Dedifferentiated amniotic fluid mesenchymal stem cell (primary cell): ENCODE measurements at regions not wholly inside any gene's neighbourhood (a gene's known extent, or its start where the extent isn't known, plus 50 kb on each side); places are given as distances from the start of the nearest gene placed in this dataset.
"Not testable (repeated sequence)": the region's sequence is repeated elsewhere in the genome, so short reads cannot be mapped to it uniquely, and the experiment has no call there.

ENCODE experiments used
- DNase-seq: peaks from one replicate; pipeline ENCODE4 v3.0.0-alpha.2; 2016; ENCODE audit errors: extremely low spot score

GRCh38 chr2:40937284-40937683 is 485.4 kb upstream of the SLC8A1 start:
- no peak for DNase-seq

GRCh38 chr2:40953341-40953740 is 501.5 kb upstream of the SLC8A1 start:
- no peak for DNase-seq

- DNase-seq: no peak
Observed at GRCh38 chr2:40955042-40955441, 503.2 kb upstream of the SLC8A1 start.

DNA sequence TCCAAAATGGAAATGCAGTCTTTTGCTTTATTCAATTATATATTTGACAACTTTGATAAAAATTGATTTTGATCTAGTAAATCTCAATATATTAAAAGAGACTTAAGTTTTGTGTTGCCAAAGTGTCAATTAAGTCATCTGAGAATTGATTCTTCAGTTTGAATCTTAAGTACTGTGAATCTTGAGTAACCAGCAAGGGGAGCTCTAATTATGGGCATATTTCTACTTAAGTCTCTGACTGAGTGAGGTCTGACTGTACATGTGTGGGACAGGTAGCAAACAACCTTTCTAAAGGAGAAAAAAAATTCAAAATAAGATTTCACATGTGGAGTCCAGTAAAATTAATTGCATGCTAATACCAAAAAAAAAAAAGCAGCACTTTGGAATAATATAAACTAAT is 503.7 kb upstream of the SLC8A1 start:
- no peak for DNase-seq

DNA sequence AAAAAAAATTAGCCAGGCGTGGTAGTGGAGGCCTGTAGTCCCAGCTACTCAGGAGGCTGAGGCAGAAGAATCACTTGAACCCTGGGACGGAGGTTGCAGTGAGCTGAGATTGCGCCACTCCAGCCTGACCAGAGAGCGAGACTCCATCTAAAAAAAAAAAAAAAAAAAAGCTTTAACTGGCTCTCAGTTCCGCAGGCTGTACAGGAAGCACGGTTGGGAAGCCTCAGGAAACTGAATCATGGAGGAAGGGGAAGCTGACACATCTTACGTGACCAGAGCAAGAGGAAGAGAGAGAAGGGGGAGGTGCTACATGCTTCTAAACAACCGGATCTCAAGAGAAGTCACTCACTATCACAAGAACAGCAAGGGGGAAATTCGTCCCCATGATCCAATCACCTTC is 505.6 kb upstream of the SLC8A1 start:
- no peak for DNase-seq

GRCh38 chr2:40962026-40962425 is 510.1 kb upstream of the SLC8A1 start:
- DNase-seq: no peak

DNA sequence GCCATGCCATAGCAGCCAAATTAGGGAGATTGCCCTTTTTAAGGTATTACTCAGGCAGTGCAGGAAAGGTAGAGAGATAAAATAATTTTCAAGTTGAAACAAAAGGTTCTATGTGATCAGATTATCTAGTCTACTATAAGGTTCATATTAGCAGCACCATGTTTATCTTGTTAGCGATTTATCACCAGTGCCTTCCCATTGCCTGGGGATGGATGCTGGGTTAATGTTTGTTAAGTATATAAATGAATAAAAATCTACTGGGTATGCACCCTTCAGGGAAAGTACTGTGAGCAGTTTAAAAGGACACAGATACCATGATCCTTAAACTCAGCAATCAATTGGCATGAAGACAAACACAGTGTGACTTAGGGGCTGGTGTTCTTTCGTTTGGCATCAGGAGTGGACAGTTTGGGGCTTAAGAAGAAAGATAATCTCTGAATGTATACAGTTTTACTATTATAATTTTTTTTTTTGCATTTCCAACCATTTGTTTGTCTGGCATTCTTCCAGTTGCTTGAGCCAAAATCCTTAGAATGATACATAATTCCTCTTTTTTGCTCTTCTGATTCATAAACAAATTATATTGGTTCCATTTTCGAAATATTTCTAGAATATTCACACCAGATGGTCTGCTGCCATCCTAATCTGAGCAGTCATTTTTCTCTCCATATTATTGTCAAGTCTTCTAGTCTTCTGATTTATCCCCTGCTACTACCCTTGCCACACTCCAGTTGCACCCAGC is 512.8 kb upstream of the SLC8A1 start:
- DNase-seq: no peak

GRCh38 chr2:40967451-40967850 is 515.6 kb upstream of the SLC8A1 start:
- DNase-seq: no peak

GRCh38 chr2:40975151-40975550 is 523.3 kb upstream of the SLC8A1 start:
- DNase-seq: no peak

- DNase-seq: no peak
Observed at GRCh38 chr2:40997362-40997761, 545.5 kb upstream of the SLC8A1 start.

GRCh38 chr2:41000374-41000773 is 548.5 kb upstream of the SLC8A1 start:
- no peak for DNase-seq

GRCh38 chr2:41000906-41001305 is 549.0 kb upstream of the SLC8A1 start:
- DNase-seq: no peak

- DNase-seq: no peak
Observed at GRCh38 chr2:41004700-41005099, 552.8 kb upstream of the SLC8A1 start.

- DNase-seq: no peak
Observed at GRCh38 chr2:41020358-41020757, 568.5 kb upstream of the SLC8A1 start.

DNA sequence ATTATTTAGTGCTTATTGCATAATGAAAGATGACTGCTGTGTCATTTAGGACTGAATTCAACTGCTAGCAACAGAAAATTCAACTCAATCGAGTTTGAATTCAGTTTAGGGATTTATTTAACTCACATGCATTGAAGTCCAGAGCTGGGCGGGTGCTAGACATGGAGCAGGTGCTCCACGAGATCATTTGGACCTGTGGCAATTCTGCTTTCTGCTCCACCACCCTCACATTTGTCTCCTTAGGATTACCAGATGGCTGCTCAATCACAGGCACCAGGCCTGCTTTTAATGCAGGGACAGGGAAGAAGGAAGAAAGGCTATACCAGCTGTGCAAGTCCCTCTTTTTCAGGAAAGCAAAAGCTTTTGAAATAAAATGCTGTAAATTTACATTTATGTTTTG is 572.9 kb upstream of the SLC8A1 start:
- no peak for DNase-seq

DNA sequence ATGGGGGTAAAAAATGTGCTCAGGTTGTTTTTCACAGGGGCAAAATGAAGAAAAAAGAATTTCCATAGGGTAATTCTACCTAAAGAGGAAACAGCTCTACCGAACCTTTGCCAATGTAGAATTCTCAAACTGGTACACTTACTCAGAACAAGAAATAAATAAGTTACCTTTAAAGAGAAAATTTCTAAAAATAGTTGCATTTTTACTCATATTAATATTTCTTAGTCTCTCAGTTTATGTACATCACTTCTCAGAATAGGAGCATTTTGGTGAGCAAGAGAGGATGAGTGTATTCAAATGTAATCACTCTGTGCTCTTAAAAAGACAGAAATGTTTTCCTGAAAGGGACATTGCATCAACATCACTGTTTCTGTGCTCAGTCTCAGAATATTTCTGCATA is 574.7 kb upstream of the SLC8A1 start:
- no peak for DNase-seq

DNA sequence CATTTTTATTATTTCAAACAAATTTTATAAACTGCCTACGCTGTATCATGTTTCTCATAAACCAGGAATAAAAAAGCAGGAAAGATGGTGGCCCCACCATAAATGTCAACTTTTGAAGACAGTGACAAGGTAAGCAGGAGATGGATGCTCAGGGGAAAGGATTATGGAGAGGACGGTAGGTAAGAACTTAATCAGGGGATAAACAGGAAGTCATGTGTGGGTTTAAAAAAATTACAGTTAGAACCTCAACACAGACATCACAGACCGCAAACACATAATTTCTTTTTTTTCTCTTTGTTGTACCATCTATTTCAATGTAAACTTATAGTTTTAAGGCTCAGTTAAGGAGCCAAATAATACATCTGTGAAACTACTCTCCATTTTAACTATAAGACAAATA is 575.2 kb upstream of the SLC8A1 start:
- no peak for DNase-seq

GRCh38 chr2:41031282-41031681 is 579.4 kb upstream of the SLC8A1 start:
- DNase-seq: no peak

GRCh38 chr2:41032715-41033114 is 580.8 kb upstream of the SLC8A1 start:
- no peak for DNase-seq

- DNase-seq: no peak
Observed at GRCh38 chr2:41033127-41033526, 581.2 kb upstream of the SLC8A1 start.

DNA sequence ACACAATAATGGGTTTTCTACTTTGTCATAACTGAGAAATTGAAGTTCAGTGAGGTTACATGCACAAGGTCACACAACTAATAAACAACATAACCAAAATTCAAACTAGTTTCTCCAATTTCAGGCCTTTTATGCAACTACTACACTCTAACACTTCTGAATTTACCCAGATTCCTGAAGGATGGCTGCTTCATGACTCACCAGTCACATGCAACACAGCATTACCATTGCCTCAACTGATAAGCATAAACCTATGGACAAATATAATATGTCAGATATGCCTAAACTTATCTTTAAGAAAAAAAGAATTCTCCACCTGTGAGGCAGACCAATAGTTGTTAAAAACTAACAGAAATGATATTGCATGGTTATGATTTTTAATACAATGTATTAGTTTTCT is 586.5 kb upstream of the SLC8A1 start:
- DNase-seq: no peak

GRCh38 chr2:41039750-41040149 is 587.9 kb upstream of the SLC8A1 start:
- not testable (repeated sequence) for DNase-seq

- DNase-seq: no peak
Observed at GRCh38 chr2:41040782-41041520, 589.1 kb upstream of the SLC8A1 start.

- no peak for DNase-seq
Observed at GRCh38 chr2:41042343-41042742, 590.5 kb upstream of the SLC8A1 start.
